H1 (cell line): ENCODE measurements at regions not wholly inside any gene's neighbourhood (a gene's known extent, or its start where the extent isn't known, plus 50 kb on each side); places are given as distances from the start of the nearest gene placed in this dataset.

Experiments used
- CTCF ChIA-PET: fragments of 300-600 bp; sonication (Branson Sonifier 250); formaldehyde crosslinking; loops from one replicate; lab custom pipeline; 2021; ENCODE audit not compliant: partially characterized antibody; lab: Charles Lee
- POLR2A ChIA-PET: fragments of 300-600 bp; sonication (Branson Sonifier 250); formaldehyde crosslinking; loops from one replicate; lab custom pipeline; 2021; ENCODE audit warnings: inconsistent platforms; ENCODE audit not compliant: partially characterized antibody; lab: Charles Lee
- DNase-seq, 2 experiments: peaks; one replicate each; pipeline versions ENCODE4 v3.0.0 to v3.0.0-alpha.2; 2010 to 2022; ENCODE audit warnings: low spot score in 2 of 2, low read depth in 1 of 2, mixed read lengths in 1 of 2
- FAIRE-seq: peaks from 2 replicates; lab custom pipeline; 2011; peaks lifted over from hg19 to GRCh38; lab: Jason Lieb, UNC
- H2AFZ ChIP-seq: 2 replicates; pipeline ENCODE4 v1.8.1; 2012; ENCODE audit warnings: low read length, inconsistent platforms
- H2AK5ac ChIP-seq: 2 replicates; pipeline ENCODE4 v1.6.1; 2013; ENCODE audit warnings: low read depth, low read length
- H2BK120ac ChIP-seq: replicated peaks from 2 replicates; pipeline ENCODE3; 2013; ENCODE audit warnings: low read depth, low read length, inconsistent platforms
- H2BK12ac ChIP-seq: 2 replicates; pipeline ENCODE4 v1.6.1; 2013; ENCODE audit warnings: low read depth, low read length
- H2BK15ac ChIP-seq: 2 replicates; pipeline ENCODE4 v1.6.1; 2013; ENCODE audit warnings: low read length
- H2BK20ac ChIP-seq: 2 replicates; pipeline ENCODE4 v1.6.1; 2013; ENCODE audit warnings: low read length
- H2BK5ac ChIP-seq: 2 replicates; pipeline ENCODE4 v1.6.1; 2013; ENCODE audit warnings: low read depth, low read length
- H3K14ac ChIP-seq: 2 replicates; pipeline ENCODE4 v1.6.1; 2013; ENCODE audit warnings: inconsistent platforms; ENCODE audit not compliant: insufficient read length
- H3K18ac ChIP-seq: 2 replicates; pipeline ENCODE4 v1.6.1; 2013; ENCODE audit warnings: low read length; ENCODE audit errors: extremely low read depth
- H3K23ac ChIP-seq: 2 replicates; pipeline ENCODE4 v1.6.1; 2013; ENCODE audit warnings: inconsistent platforms; ENCODE audit not compliant: insufficient read length
- H3K23me2 ChIP-seq: 2 replicates; pipeline ENCODE4 v1.6.1; 2013; ENCODE audit warnings: low read depth, low read length
- H3K27ac ChIP-seq: 2 replicates; pipeline ENCODE4 v1.6.1; 2011; ENCODE audit warnings: low read depth, low read length, inconsistent platforms
- H3K27me3 ChIP-seq, 4 experiments: replicated peaks in 1 of 4; 1 replicate in 1 of 4; 2 replicates in 3 of 4; pipeline versions ENCODE4 v1.6.1 to v1.8.1; 2011 to 2013; ENCODE audit warnings: low read length in 3 of 4, mild to moderate bottlenecking in 3 of 4, inconsistent platforms in 2 of 4, mixed read lengths in 2 of 4, moderate library complexity in 1 of 4; ENCODE audit not compliant: control insufficient read depth in 3 of 4, insufficient read depth in 3 of 4; ENCODE audit errors: extremely low read depth in 1 of 4
- H3K36me3 ChIP-seq, 4 experiments: 2 replicates each; pipeline versions ENCODE4 v1.6.1 to v1.8.1; 2011 to 2013; ENCODE audit warnings: mild to moderate bottlenecking in 4 of 4, low read length in 3 of 4, moderate library complexity in 2 of 4, control low read depth in 1 of 4, inconsistent platforms in 1 of 4; ENCODE audit not compliant: insufficient read depth in 4 of 4, control insufficient read depth in 2 of 4
- H3K4ac ChIP-seq: replicated peaks from 2 replicates; pipeline ENCODE3; 2013; ENCODE audit warnings: low read length, low read depth, mixed read lengths, inconsistent platforms; ENCODE audit not compliant: insufficient read length
- H3K4me1 ChIP-seq, 4 experiments: replicated peaks in 1 of 4; 1 replicate in 1 of 4; 2 replicates in 3 of 4; pipeline versions ENCODE4 v1.6.1 to v1.8.1; 2011 to 2013; ENCODE audit warnings: low read length in 3 of 4, inconsistent platforms in 2 of 4, mixed read lengths in 1 of 4; ENCODE audit not compliant: insufficient read depth in 4 of 4, control insufficient read depth in 3 of 4
- H3K4me2 ChIP-seq, 2 experiments: 2 replicates each; pipeline versions ENCODE4 v1.6.1 to v1.8.1; 2011 to 2013; ENCODE audit warnings: low read depth in 2 of 2, low read length in 2 of 2, control low read depth in 1 of 2, inconsistent platforms in 1 of 2, mild to moderate bottlenecking in 1 of 2; ENCODE audit not compliant: insufficient read depth in 1 of 2
- H3K4me3 ChIP-seq, 4 experiments: fragments of 200-600, 300-600 bp in 1 of 4; sonication (generic), shearing (Covaris generic), sonication (Bioruptor Twin) in 1 of 4; 2 replicates each; pipeline versions ENCODE4 v1.5.1 to v1.8.1; 2011 to 2016; ENCODE audit warnings: low read length in 4 of 4, low read depth in 3 of 4, control low read depth in 2 of 4, inconsistent platforms in 2 of 4, mild to moderate bottlenecking in 2 of 4, mixed read lengths in 1 of 4, moderate library complexity in 1 of 4; ENCODE audit not compliant: insufficient read depth in 2 of 4; ENCODE audit errors: extremely low read depth in 1 of 4
- H3K56ac ChIP-seq: replicated peaks from 2 replicates; pipeline ENCODE3; 2013; ENCODE audit warnings: low read depth, mild to moderate bottlenecking, mixed read lengths, low read length, inconsistent platforms; ENCODE audit not compliant: insufficient read length
- H3K79me1 ChIP-seq: 2 replicates; pipeline ENCODE4 v1.6.1; 2013; ENCODE audit warnings: low read depth, low read length, control low read depth
- H3K79me2 ChIP-seq, 2 experiments: 2 replicates each; pipeline versions ENCODE4 v1.6.1 to v1.8.1; 2012 to 2013; ENCODE audit warnings: low read length in 2 of 2, mild to moderate bottlenecking in 2 of 2, inconsistent platforms in 1 of 2; ENCODE audit not compliant: insufficient read depth in 2 of 2, control insufficient read depth in 1 of 2
- H3K9ac ChIP-seq, 4 experiments: replicated peaks in 1 of 4; 1 replicate in 1 of 4; 2 replicates in 3 of 4; pipeline versions ENCODE4 v1.6.1 to v1.8.1; 2011 to 2013; ENCODE audit warnings: low read depth in 3 of 4, low read length in 3 of 4, control low read depth in 2 of 4, mild to moderate bottlenecking in 2 of 4, moderate library complexity in 2 of 4, inconsistent platforms in 1 of 4; ENCODE audit errors: extremely low read depth in 1 of 4
- H3K9me3 ChIP-seq, 2 experiments: 2 replicates each; pipeline versions ENCODE4 v1.6.1 to v1.8.1; 2012 to 2013; ENCODE audit warnings: mild to moderate bottlenecking in 2 of 2, moderate library complexity in 2 of 2, control low read depth in 1 of 2, inconsistent platforms in 1 of 2, low read depth in 1 of 2, low read length in 1 of 2, mixed read lengths in 1 of 2; ENCODE audit not compliant: insufficient read depth in 2 of 2
- H4K20me1 ChIP-seq, 2 experiments: replicated peaks in 1 of 2; 2 replicates each; pipeline versions ENCODE3 to v1.8.1; 2011 to 2013; ENCODE audit warnings: inconsistent platforms in 2 of 2, low read length in 2 of 2, mild to moderate bottlenecking in 1 of 2; ENCODE audit not compliant: insufficient read depth in 2 of 2, control insufficient read depth in 1 of 2
- H4K5ac ChIP-seq: 2 replicates; pipeline ENCODE4 v1.6.1; 2013; ENCODE audit warnings: low read length, low read depth, mixed read lengths, inconsistent platforms; ENCODE audit not compliant: insufficient read length
- H4K8ac ChIP-seq: 2 replicates; pipeline ENCODE4 v1.8.0; 2013; ENCODE audit warnings: mild to moderate bottlenecking, moderate library complexity, low read length, inconsistent platforms; ENCODE audit not compliant: insufficient read depth; ENCODE audit errors: extremely low read depth
- H4K91ac ChIP-seq: replicated peaks from 2 replicates; pipeline ENCODE3; 2013; ENCODE audit warnings: low read length, mixed read lengths, inconsistent platforms; ENCODE audit not compliant: insufficient read length
- BRCA1 ChIP-seq: IDR thresholded peaks from 2 replicates; pipeline ENCODE4 v1.6.1; 2012; ENCODE audit warnings: low read depth, low read length, improper control_type of control experiment
- CREB1 ChIP-seq: IDR thresholded peaks from 2 replicates; pipeline ENCODE4 v1.6.1; 2012; ENCODE audit warnings: inconsistent platforms
- CTBP2 ChIP-seq: IDR thresholded peaks from 2 replicates; pipeline ENCODE4 v1.7.0; 2011; ENCODE audit warnings: borderline replicate concordance, mild to moderate bottlenecking, moderate library complexity, mixed read lengths, low read length; ENCODE audit not compliant: insufficient read depth, insufficient read length
- EGR1 ChIP-seq: IDR thresholded peaks from 2 replicates; pipeline ENCODE4 v1.6.1; 2011; ENCODE audit warnings: low read depth, low read length, borderline replicate concordance
- EZH2 ChIP-seq: fragments of 200-600 bp; sonication (generic); IDR thresholded peaks from 2 replicates; pipeline ENCODE4 v1.7.1; 2012; ENCODE audit warnings: low read depth, mild to moderate bottlenecking, moderate library complexity, low read length, inconsistent platforms; ENCODE audit not compliant: severe bottlenecking
- FOSL1 ChIP-seq: IDR thresholded peaks from 2 replicates; pipeline ENCODE4 v1.6.1; 2011; ENCODE audit warnings: mild to moderate bottlenecking, low read depth, low read length, moderate library complexity; ENCODE audit not compliant: insufficient read depth
- KDM4A ChIP-seq: IDR thresholded peaks from one replicate; pipeline ENCODE4 v1.7.1; 2012; ENCODE audit warnings: low read depth, mild to moderate bottlenecking, moderate library complexity, low read length, inconsistent platforms; ENCODE audit not compliant: severe bottlenecking
- NANOG ChIP-seq: IDR thresholded peaks from 2 replicates; pipeline ENCODE4 v1.6.1; 2011; ENCODE audit warnings: low read length, low read depth, mild to moderate bottlenecking, inconsistent platforms; ENCODE audit not compliant: insufficient read depth, poor library complexity, severe bottlenecking
- RFX5 ChIP-seq: IDR thresholded peaks from 2 replicates; pipeline ENCODE4 v1.6.1; 2011; ENCODE audit warnings: low read depth, low read length, improper control_type of control experiment, borderline replicate concordance
- SUZ12 ChIP-seq: fragments of 200-600 bp; sonication (generic); IDR thresholded peaks from 2 replicates; pipeline ENCODE4 v1.6.1; 2012; ENCODE audit warnings: mild to moderate bottlenecking, inconsistent platforms, low read length, moderate library complexity, mixed read lengths
- WGBS, 2 experiments: shearing (Covaris generic) in 1 of 2; methylation state at CpG; one replicate each; pipeline versions ENCODE4 v1.1.6 to v1.1.7; 2013 to 2015; ENCODE audit warnings: low lambda C conversion rate in 2 of 2, mixed read lengths in 2 of 2, inconsistent platforms in 1 of 2, low coverage in 1 of 2, missing lambda C conversion rate in 1 of 2; ENCODE audit not compliant: insufficient replicate concordance in 2 of 2, insufficient coverage in 1 of 2, insufficient read length in 1 of 2; ENCODE audit errors: extremely low coverage in 1 of 2, missing lambda C conversion rate in 1 of 2; 5-methylcytosine and 5-hydroxymethylcytosine counted together

GRCh38 chr13:99058527-99059495, 80.9 kb upstream of the DOCK9 start:
- CTCF ChIA-PET: interaction anchor here (0.7 to 0.9 kb wide), 2 partner anchors 9 to 16 kb away, joined by 3 read pairs; no protein-coding TSS in a partner anchor
- Histone ChIP-seq H4K20me1 (no peaks in the 10 kb centered on the region), H3K79me2 (no peaks in the 10 kb centered on the region), H3K27ac (no peak overlapping the region), H3K9me3 (no peaks in the 10 kb centered on the region), H3K23me2 (no peaks in the 10 kb centered on the region), H4K91ac (no peak overlapping the region), H3K4ac (no peak overlapping the region), H3K79me1 (peaks cover 5% of the 10 kb centered on the region; the same call in 1 of the 2 replicates), H4K8ac (peak overlapping the region; percentile 31; the same call in 1 of the 2 replicates), H3K36me3 (no peaks in the 10 kb centered on the region), H3K23ac (no peak overlapping the region), H2BK20ac (no peak overlapping the region), H3K4me1 (no peaks in the 10 kb centered on the region; a peak in 1 of 7 replicates), H3K4me3 (no peak overlapping the region), H4K5ac (no peak overlapping the region), H3K14ac (no peak overlapping the region), H2BK12ac (no peak overlapping the region), H2AFZ (no peak overlapping the region), H2BK15ac (no peak overlapping the region), H3K18ac (no peak overlapping the region), H3K27me3 (no peaks in the 10 kb centered on the region), H3K4me2 (no peak overlapping the region), H2BK120ac (no peak overlapping the region), H2AK5ac (no peak overlapping the region; the same call in 1 of the 2 replicates), H3K56ac (no peak overlapping the region), H3K9ac (no peak overlapping the region), H2BK5ac (no peak overlapping the region)
- POLR2A ChIA-PET: no interaction called here
- 84% methylated on average over 8 of the region's 8 CpGs; no CpG with 5 or more reads in 1 of the 2 experiments for WGBS, 2 experiments
- no peak for FAIRE-seq
- no peak for DNase-seq
- no peak for TF ChIP-seq NANOG
- TF ChIP-seq CREB1: no peak
- TF ChIP-seq BRCA1: no peak
- TF ChIP-seq EGR1: no peak
- no peak for TF ChIP-seq CTBP2
- no peak for TF ChIP-seq KDM4A
- no peak for TF ChIP-seq RFX5
- TF ChIP-seq EZH2: no peak
- no peak for TF ChIP-seq FOSL1
- no peak for TF ChIP-seq SUZ12
